A549 (cell line): ENCODE measurements at regions not wholly inside any gene's neighbourhood (a gene's known extent, or its start where the extent isn't known, plus 50 kb on each side); places are given as distances from the start of the nearest gene placed in this dataset.

ENCODE experiments used
- ATAC-seq, 2 experiments: fragments of 200-7000 bp in 1 of 2; fragments of >200 bp in 1 of 2; cut with Nextera tagmentation in 1 of 2; cut with Tn5 transposase in 1 of 2; 3 replicates each; pipeline versions ENCODE4 v1.8.0 to v1.9.1; 2018 to 2020; ENCODE audit warnings: mild to moderate bottlenecking in 1 of 2, moderate library complexity in 1 of 2
- CTCF ChIA-PET: fragments of 300-600 bp; sonication (Branson Sonifier 250); formaldehyde crosslinking; extraction: SDS; loops from one replicate; lab custom pipeline; 2021; ENCODE audit warnings: antibody characterized with exemption, inconsistent platforms; lab: Yijun Ruan, JAX
- POLR2A ChIA-PET: fragments of 350-600 bp; formaldehyde crosslinking; extraction: SDS; loops from one replicate; lab custom pipeline; 2021; ENCODE audit warnings: antibody characterized with exemption, inconsistent platforms; lab: Yijun Ruan, JAX
- DNase-seq, 2 experiments: peaks; one replicate each; pipeline versions ENCODE4 v3.0.0 to v3.0.0-alpha.2; 2011 to 2016; ENCODE audit warnings: low read depth in 1 of 2, low spot score in 1 of 2
- FAIRE-seq: peaks from 2 replicates; lab custom pipeline; 2011; peaks lifted over from hg19 to GRCh38; lab: Jason Lieb, UNC
- H3K27ac ChIP-seq, 2 experiments: fragments of >200 bp; sonication (Bioruptor Twin); formaldehyde crosslinking; 3 replicates each; pipeline ENCODE4 v1.5.1; 2016 to 2017
- H3K4me1 ChIP-seq: fragments of >200 bp; sonication (Bioruptor Twin); formaldehyde crosslinking; 3 replicates; pipeline ENCODE4 v1.6.1; 2016
- H3K4me2 ChIP-seq: fragments of >200 bp; sonication (Bioruptor Twin); formaldehyde crosslinking; 3 replicates; pipeline ENCODE4 v1.6.1; 2016
- H3K4me3 ChIP-seq: fragments of >200 bp; sonication (Bioruptor Twin); formaldehyde crosslinking; 3 replicates; pipeline ENCODE4 v1.5.1; 2016
- H3K9me3 ChIP-seq: fragments of >200 bp; sonication (Bioruptor Twin); formaldehyde crosslinking; 3 replicates; pipeline ENCODE4 v1.6.1; 2016
- BCL3 ChIP-seq: fragments of >200 bp; sonication (Bioruptor Twin); formaldehyde crosslinking; IDR thresholded peaks from 3 replicates; pipeline ENCODE4 v1.6.1; 2016
- CHD2 ChIP-seq: fragments of 150-350 bp; IDR thresholded peaks from 2 replicates; pipeline ENCODE4 v1.6.1; 2014; ENCODE audit warnings: low read length; ENCODE audit not compliant: partially characterized antibody
- CHD4 ChIP-seq: fragments of 200-600 bp; sonication (generic); IDR thresholded peaks from 2 replicates; pipeline ENCODE4 v1.6.1; 2016; ENCODE audit warnings: antibody characterized with exemption, mild to moderate bottlenecking, borderline replicate concordance
- FOSL2 ChIP-seq, 2 experiments: fragments of 450-650 bp in 1 of 2; fragments of >200 bp in 1 of 2; sonication (Bioruptor Twin) in 1 of 2; formaldehyde crosslinking; IDR thresholded peaks; 2 replicates each; pipeline versions ENCODE4 v1.5.0 to v1.6.1; 2016 to 2020; ENCODE audit warnings: mild to moderate bottlenecking in 1 of 2, moderate library complexity in 1 of 2
- FOXS1 ChIP-seq: fragments of 250-450 bp; sonication (Bioruptor Pico); IDR thresholded peaks from 2 replicates; pipeline ENCODE4 v1.5.0; 2020; ENCODE audit warnings: mild to moderate bottlenecking, moderate library complexity
- HOXB13 ChIP-seq: fragments of 250-450 bp; sonication (Bioruptor Pico); IDR thresholded peaks from 2 replicates; pipeline ENCODE4 v1.5.0; 2020; ENCODE audit warnings: low read depth, mild to moderate bottlenecking, moderate library complexity
- JUN ChIP-seq, 2 experiments: fragments of >200 bp; sonication (Bioruptor Twin); formaldehyde crosslinking; IDR thresholded peaks; 2 replicates in 1 of 2; 3 replicates in 1 of 2; pipeline ENCODE4 v1.6.1; 2016 to 2017
- KDM5A ChIP-seq: fragments of 200-600 bp; sonication (generic); IDR thresholded peaks from 2 replicates; pipeline ENCODE4 v1.6.1; 2016; ENCODE audit warnings: antibody characterized with exemption, mild to moderate bottlenecking
- MAFK ChIP-seq: fragments of 450-650 bp; IDR thresholded peaks from 2 replicates; pipeline ENCODE4 v1.6.1; 2014; ENCODE audit not compliant: partially characterized antibody
- POLR2AphosphoS2 ChIP-seq: conservative IDR thresholded peaks from 2 replicates; pipeline ENCODE4 v1.6.1; 2012; ENCODE audit warnings: low read length, improper control_type of control experiment, inconsistent platforms
- RCOR1 ChIP-seq: fragments of 150-350 bp; IDR thresholded peaks from 2 replicates; pipeline ENCODE4 v1.6.1; 2014; ENCODE audit warnings: antibody characterized with exemption, low read length, low read depth
- SREBF2 ChIP-seq: fragments of 450-650 bp; IDR thresholded peaks from 2 replicates; pipeline ENCODE4 v1.6.1; 2014; ENCODE audit warnings: mild to moderate bottlenecking, moderate library complexity
- TFCP2L1 ChIP-seq: fragments of 250-450 bp; sonication (Bioruptor Pico); IDR thresholded peaks from 2 replicates; pipeline ENCODE4 v1.5.0; 2021; ENCODE audit warnings: mild to moderate bottlenecking
- WGBS: methylation state at CpG from one replicate; pipeline ENCODE4 v1.1.6; 2017; ENCODE audit errors: missing lambda C conversion rate; 5-methylcytosine and 5-hydroxymethylcytosine counted together
- TF ChIP-seq, protein P1 (sequence below): fragments of 450-650 bp; IDR thresholded peaks from 2 replicates; pipeline ENCODE4 v1.6.1; 2014; ENCODE audit warnings: antibody characterized with exemption
- TF ChIP-seq, protein P2 (sequence below): fragments of 250-450 bp; sonication (Bioruptor Pico); IDR thresholded peaks from 2 replicates; pipeline ENCODE4 v1.5.0; 2021; ENCODE audit warnings: mild to moderate bottlenecking, moderate library complexity, borderline replicate concordance
- TF ChIP-seq, protein P3 (sequence below): IDR thresholded peaks from 2 replicates; pipeline ENCODE4 v1.6.1; 2012
- TF ChIP-seq, protein P4 (sequence below): IDR thresholded peaks from 2 replicates; pipeline ENCODE4 v1.6.1; 2012
- TF ChIP-seq, protein P5 (sequence below): fragments of 250-450 bp; sonication (Bioruptor Pico); IDR thresholded peaks from 2 replicates; pipeline ENCODE4 v1.5.0; 2020; ENCODE audit warnings: low read depth, mild to moderate bottlenecking, moderate library complexity

DNA sequence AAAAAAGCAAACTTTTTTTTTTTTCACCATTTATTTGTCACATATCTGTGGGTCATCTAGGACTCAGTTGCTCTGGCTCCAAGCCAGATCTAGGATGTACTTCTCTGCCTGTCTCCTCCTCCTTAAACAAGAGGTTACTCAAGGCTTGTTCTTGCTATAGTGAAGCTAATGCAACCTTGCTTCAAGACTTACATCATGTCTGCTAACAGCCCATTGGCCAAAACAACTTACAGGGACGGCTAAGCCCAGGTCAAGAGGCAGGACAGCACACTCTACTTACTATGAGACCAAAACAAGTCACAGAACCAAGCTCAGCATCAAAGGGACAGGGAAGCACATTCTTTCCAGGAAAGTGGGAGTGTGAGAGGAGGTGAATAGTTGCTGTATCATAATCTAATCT is 123.8 kb upstream of the BNIP2 start:
- WGBS, result 15% methylated on average over 1 of the region's 1 CpG
- Histone ChIP-seq H3K4me1 (no peaks in the 10 kb centered on the region), H3K4me3 (no peak overlapping the region)
- 0 out of 6 replicates have a peak, but pooled peaks of 1 of the 2 experiments have one; percentile 13 for ATAC-seq
- no peak for DNase-seq
- POLR2A ChIA-PET, result no interaction called here
- no peak for TF ChIP-seq CHD2
- no peak for TF ChIP-seq POLR2AphosphoS2
- no peak for TF ChIP-seq SREBF2
- TF ChIP-seq, protein P1, sequence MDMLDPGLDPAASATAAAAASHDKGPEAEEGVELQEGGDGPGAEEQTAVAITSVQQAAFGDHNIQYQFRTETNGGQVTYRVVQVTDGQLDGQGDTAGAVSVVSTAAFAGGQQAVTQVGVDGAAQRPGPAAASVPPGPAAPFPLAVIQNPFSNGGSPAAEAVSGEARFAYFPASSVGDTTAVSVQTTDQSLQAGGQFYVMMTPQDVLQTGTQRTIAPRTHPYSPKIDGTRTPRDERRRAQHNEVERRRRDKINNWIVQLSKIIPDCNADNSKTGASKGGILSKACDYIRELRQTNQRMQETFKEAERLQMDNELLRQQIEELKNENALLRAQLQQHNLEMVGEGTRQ, result no peak
- TF ChIP-seq, protein P2, sequence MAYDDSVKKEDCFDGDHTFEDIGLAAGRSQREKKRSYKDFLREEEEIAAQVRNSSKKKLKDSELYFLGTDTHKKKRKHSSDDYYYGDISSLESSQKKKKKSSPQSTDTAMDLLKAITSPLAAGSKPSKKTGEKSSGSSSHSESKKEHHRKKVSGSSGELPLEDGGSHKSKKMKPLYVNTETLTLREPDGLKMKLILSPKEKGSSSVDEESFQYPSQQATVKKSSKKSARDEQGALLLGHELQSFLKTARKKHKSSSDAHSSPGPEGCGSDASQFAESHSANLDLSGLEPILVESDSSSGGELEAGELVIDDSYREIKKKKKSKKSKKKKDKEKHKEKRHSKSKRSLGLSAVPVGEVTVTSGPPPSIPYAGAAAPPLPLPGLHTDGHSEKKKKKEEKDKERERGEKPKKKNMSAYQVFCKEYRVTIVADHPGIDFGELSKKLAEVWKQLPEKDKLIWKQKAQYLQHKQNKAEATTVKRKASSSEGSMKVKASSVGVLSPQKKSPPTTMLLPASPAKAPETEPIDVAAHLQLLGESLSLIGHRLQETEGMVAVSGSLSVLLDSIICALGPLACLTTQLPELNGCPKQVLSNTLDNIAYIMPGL (CRISPR knock-in tag), result no peak
- no peak for TF ChIP-seq MAFK
- TF ChIP-seq BCL3, result no peak
- TF ChIP-seq, all 56 proteins: peak for 0
- no peak overlapping the region for H3K27ac ChIP-seq
- no peak for FAIRE-seq
- no peak overlapping the region for H3K4me2 ChIP-seq
- CTCF ChIA-PET, result interaction anchor here (1.5 to 1.6 kb wide), 2 partner anchors 14 to 367 kb away, joined by 3 to 4 read pairs; no protein-coding TSS in a partner anchor
- no peaks in the 10 kb centered on the region for H3K9me3 ChIP-seq

DNA sequence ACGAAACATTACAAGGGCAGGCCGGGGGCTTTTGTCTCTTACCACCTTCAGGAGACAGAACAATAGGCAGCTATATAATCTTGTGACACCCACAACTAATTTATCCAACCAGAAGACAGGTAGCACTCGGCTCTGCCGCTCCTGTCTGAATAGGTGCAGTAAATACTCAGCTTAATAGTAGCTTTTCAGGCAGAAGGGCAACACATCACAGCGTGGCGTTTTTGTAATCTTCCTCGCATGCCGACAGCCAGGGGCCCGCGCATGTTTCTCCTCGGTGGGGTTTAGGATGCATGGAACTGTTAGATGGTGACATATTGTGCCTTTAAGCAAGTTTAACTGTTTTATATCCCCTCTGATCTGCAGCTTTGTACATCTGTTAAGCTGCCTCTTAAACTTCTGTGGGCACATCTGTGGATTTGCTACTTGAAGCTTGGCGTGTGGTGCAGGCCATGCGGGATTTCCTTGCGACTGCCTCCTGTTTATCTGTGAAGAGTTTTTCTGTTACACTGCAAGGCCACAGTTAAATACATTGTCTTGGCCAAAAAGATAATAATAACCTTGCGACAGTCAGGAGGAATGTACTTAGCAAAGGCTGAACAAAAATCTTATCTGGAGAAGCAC is 123.2 kb upstream of the BNIP2 start:
- ChIA-PET POLR2A (no interaction called here), CTCF (interaction anchor here (1.4 to 1.6 kb wide), 3 partner anchors 14 to 368 kb away, joined by 3 to 4 read pairs (median 4); no protein-coding TSS in a partner anchor)
- no peaks in the 10 kb centered on the region for H3K9me3 ChIP-seq
- H3K4me1 ChIP-seq, result no peaks in the 10 kb centered on the region
- DNase-seq (no peak), ATAC-seq (no peak), FAIRE-seq (no peak)
- 67% methylated on average over 15 of the region's 15 CpGs for WGBS
- no peak overlapping the region for H3K4me2 ChIP-seq
- H3K4me3 ChIP-seq, result no peak overlapping the region
- H3K27ac ChIP-seq, result no peak overlapping the region
- TF ChIP-seq HOXB13 (CRISPR knock-in tag), result no peak
- TF ChIP-seq CHD4, result no peak
- no peak for TF ChIP-seq JUN (IDR thresholded peaks at IDR 0.05)
- TF ChIP-seq RCOR1, result no peak
- TF ChIP-seq, protein P2 (CRISPR knock-in tag), result no peak
- TF ChIP-seq, protein P3, sequence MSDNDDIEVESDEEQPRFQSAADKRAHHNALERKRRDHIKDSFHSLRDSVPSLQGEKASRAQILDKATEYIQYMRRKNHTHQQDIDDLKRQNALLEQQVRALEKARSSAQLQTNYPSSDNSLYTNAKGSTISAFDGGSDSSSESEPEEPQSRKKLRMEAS, result no peak
- no peak for TF ChIP-seq FOXS1 (CRISPR knock-in tag)
- no peak for TF ChIP-seq FOSL2 (IDR thresholded peaks at IDR 0.05)
- TF ChIP-seq FOSL2 (CRISPR knock-in tag; IDR thresholded peaks at IDR 0.05), result no peak
- TF ChIP-seq, protein P4, sequence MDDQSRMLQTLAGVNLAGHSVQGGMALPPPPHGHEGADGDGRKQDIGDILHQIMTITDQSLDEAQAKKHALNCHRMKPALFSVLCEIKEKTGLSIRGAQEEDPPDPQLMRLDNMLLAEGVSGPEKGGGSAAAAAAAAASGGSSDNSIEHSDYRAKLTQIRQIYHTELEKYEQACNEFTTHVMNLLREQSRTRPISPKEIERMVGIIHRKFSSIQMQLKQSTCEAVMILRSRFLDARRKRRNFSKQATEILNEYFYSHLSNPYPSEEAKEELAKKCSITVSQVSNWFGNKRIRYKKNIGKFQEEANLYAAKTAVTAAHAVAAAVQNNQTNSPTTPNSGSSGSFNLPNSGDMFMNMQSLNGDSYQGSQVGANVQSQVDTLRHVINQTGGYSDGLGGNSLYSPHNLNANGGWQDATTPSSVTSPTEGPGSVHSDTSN, result no peak
- TF ChIP-seq, protein P5, sequence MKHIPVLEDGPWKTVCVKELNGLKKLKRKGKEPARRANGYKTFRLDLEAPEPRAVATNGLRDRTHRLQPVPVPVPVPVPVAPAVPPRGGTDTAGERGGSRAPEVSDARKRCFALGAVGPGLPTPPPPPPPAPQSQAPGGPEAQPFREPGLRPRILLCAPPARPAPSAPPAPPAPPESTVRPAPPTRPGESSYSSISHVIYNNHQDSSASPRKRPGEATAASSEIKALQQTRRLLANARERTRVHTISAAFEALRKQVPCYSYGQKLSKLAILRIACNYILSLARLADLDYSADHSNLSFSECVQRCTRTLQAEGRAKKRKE (CRISPR knock-in tag), result no peak
- no peak for TF ChIP-seq TFCP2L1 (CRISPR knock-in tag)
- TF ChIP-seq KDM5A, result no peak
